Mononuclear cell (primary cell): ENCODE measurements at regions not wholly inside any gene's neighbourhood (a gene's known extent, or its start where the extent isn't known, plus 50 kb on each side); places are given as distances from the start of the nearest gene placed in this dataset.

ENCODE experiments used
- H3K27me3 ChIP-seq: 2 replicates; pipeline ENCODE4 v1.6.0; 2011; ENCODE audit warnings: low read length, control low read depth; ENCODE audit not compliant: insufficient read depth
- H3K4me1 ChIP-seq: 2 replicates; pipeline ENCODE4 v1.5.1; 2011; ENCODE audit warnings: mild to moderate bottlenecking, low read length, control low read depth; ENCODE audit not compliant: insufficient read depth
- H3K4me3 ChIP-seq: 2 replicates; pipeline ENCODE4 v1.5.1; 2011; ENCODE audit warnings: mild to moderate bottlenecking, low read length, moderate library complexity
- H3K9me3 ChIP-seq: 2 replicates; pipeline ENCODE4 v1.5.1; 2011; ENCODE audit warnings: low read depth, mild to moderate bottlenecking, control low read depth, low read length

- H3K4me3 ChIP-seq = no peak overlapping the region
- no peaks in the 10 kb centered on the region for H3K27me3 ChIP-seq
- no peaks in the 10 kb centered on the region for H3K9me3 ChIP-seq
- peaks cover 2% of the 10 kb centered on the region for H3K4me1 ChIP-seq
These were observed 140.3 kb downstream of the CRYBB2 start for GRCh38 chr22:25359601-25360261.

GRCh38 chr22:25360411-25360810 lies 141.0 kb downstream of the CRYBB2 start:
- Histone ChIP-seq H3K27me3 (no peaks in the 10 kb centered on the region), H3K4me3 (no peak overlapping the region), H3K4me1 (peaks cover 3% of the 10 kb centered on the region), H3K9me3 (no peaks in the 10 kb centered on the region)

GRCh38 chr22:25360891-25361645 lies 141.6 kb downstream of the CRYBB2 start:
- H3K4me3 ChIP-seq = no peak overlapping the region
- H3K4me1 ChIP-seq = peaks cover 3% of the 10 kb centered on the region
- no peaks in the 10 kb centered on the region for H3K27me3 ChIP-seq
- no peaks in the 10 kb centered on the region for H3K9me3 ChIP-seq

DNA sequence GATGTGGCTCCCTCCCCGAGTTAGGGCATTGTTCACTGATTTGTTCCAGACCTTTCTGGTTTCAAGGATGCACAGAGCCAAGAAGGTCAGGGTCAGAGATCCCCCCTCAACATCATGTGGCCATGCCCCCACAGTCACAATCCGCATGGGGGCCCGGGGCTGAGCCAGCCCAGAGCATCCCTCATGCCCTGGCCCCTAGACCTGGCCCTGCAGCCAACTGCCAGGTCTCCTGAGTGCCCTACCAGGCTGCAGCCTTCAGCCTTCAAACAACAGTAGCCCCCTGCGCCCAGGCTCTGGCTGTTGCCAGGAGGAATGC lies 142.4 kb downstream of the CRYBB2 start:
- Histone ChIP-seq H3K9me3 (no peaks in the 10 kb centered on the region), H3K27me3 (no peaks in the 10 kb centered on the region), H3K4me1 (peaks cover 3% of the 10 kb centered on the region), H3K4me3 (no peak overlapping the region)

- Histone ChIP-seq H3K9me3 (no peaks in the 10 kb centered on the region), H3K4me3 (no peak overlapping the region), H3K27me3 (no peaks in the 10 kb centered on the region), H3K4me1 (peaks cover 3% of the 10 kb centered on the region)
These were observed 142.9 kb downstream of the CRYBB2 start for GRCh38 chr22:25362215-25362882.

- Histone ChIP-seq H3K4me1 (peaks cover 3% of the 10 kb centered on the region), H3K4me3 (no peak overlapping the region), H3K9me3 (no peaks in the 10 kb centered on the region)
These were observed 143.4 kb downstream of the CRYBB2 start for GRCh38 chr22:25362883-25363240.

DNA sequence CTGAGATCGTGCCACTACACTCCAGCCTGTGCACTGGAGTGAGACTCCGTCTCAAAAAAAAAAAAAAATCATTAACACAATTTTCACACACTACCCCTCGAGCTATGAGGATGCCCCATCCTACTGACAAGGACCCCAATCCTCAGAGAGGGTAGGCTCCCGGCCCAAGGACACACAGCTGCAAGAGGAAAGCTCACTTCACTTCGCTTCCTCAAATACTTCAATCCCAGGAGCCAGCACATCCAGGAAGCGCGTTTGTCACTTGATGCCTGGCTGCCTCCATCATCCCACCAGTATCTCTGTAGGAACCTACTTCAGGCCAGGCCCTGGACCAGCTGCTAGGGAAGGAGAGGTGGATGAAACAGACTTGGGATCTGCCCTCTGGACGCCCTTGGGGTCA lies 144.0 kb downstream of the CRYBB2 start:
- H3K27me3 ChIP-seq = no peaks in the 10 kb centered on the region
- peaks cover 3% of the 10 kb centered on the region for H3K4me1 ChIP-seq
- no peak overlapping the region for H3K4me3 ChIP-seq
- H3K9me3 ChIP-seq = no peaks in the 10 kb centered on the region

More at GRCh38 chr22:25362883-25363240, 143.4 kb downstream of the CRYBB2 start:
- no peaks in the 10 kb centered on the region for H3K27me3 ChIP-seq

GRCh38 chr22:25364281-25364680 lies 144.8 kb downstream of the CRYBB2 start:
- peaks cover 3% of the 10 kb centered on the region for H3K4me1 ChIP-seq
- no peaks in the 10 kb centered on the region for H3K27me3 ChIP-seq
- no peaks in the 10 kb centered on the region for H3K9me3 ChIP-seq
- H3K4me3 ChIP-seq = no peak overlapping the region

DNA sequence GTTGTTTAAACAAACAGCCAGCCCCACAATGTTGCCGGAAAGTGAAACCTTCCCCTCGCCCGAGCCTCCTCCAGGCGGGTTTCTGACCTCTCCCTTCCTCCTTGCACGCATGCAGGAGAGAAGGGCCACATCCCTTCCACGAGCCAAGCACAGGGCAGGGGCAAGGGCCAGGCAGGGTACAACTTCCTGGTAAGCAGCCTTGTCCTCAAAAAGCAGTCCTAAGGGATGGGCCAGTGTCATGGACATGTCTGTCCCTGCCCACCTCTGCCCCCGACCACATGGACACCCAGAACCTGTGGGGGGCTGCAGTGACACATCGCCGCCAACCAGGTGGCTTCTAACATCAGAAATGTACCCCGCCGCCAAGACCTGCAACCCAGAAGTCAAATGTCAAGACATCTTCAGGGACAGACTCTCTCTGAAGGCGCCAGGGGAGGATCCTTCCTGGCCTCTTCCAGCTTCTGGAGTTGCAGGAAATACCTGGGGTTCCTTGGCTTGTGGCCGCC lies 145.3 kb downstream of the CRYBB2 start:
- H3K4me3 ChIP-seq = no peak overlapping the region
- H3K4me1 ChIP-seq = peaks cover 3% of the 10 kb centered on the region
- no peaks in the 10 kb centered on the region for H3K27me3 ChIP-seq
- H3K9me3 ChIP-seq = no peaks in the 10 kb centered on the region

- Histone ChIP-seq H3K4me3 (no peak overlapping the region), H3K4me1 (peaks cover 3% of the 10 kb centered on the region), H3K27me3 (no peaks in the 10 kb centered on the region), H3K9me3 (no peaks in the 10 kb centered on the region)
These were observed 146.2 kb downstream of the CRYBB2 start for GRCh38 chr22:25365491-25366261.

- no peaks in the 10 kb centered on the region for H3K27me3 ChIP-seq
- H3K4me1 ChIP-seq = peaks cover 3% of the 10 kb centered on the region
- H3K9me3 ChIP-seq = no peaks in the 10 kb centered on the region
- H3K4me3 ChIP-seq = no peak overlapping the region
These were observed 147.0 kb downstream of the CRYBB2 start for GRCh38 chr22:25366408-25366807.

GRCh38 chr22:25366876-25367466 lies 147.5 kb downstream of the CRYBB2 start:
- Histone ChIP-seq H3K4me1 (peaks cover 3% of the 10 kb centered on the region), H3K27me3 (no peaks in the 10 kb centered on the region), H3K9me3 (no peaks in the 10 kb centered on the region), H3K4me3 (no peak overlapping the region)

- H3K4me3 ChIP-seq = no peak overlapping the region
- H3K27me3 ChIP-seq = no peaks in the 10 kb centered on the region
- H3K4me1 ChIP-seq = peaks cover 3% of the 10 kb centered on the region
- no peaks in the 10 kb centered on the region for H3K9me3 ChIP-seq
These were observed 148.3 kb downstream of the CRYBB2 start for GRCh38 chr22:25367756-25368155.

- Histone ChIP-seq H3K9me3 (no peaks in the 10 kb centered on the region), H3K4me3 (no peak overlapping the region), H3K4me1 (peaks cover 3% of the 10 kb centered on the region), H3K27me3 (no peaks in the 10 kb centered on the region)
These were observed 148.8 kb downstream of the CRYBB2 start for GRCh38 chr22:25368271-25368670.
